ENCODE measurements at regions not wholly inside any gene's neighbourhood (a gene's known extent, or its start where the extent isn't known, plus 50 kb on each side); places are given as distances from the start of the nearest gene placed in this dataset.

GRCh38 chr14:96727980-96728717 is 69.0 kb upstream of the VRK1 start:
- CTCF ChIA-PET, result interaction anchor here (0.5 kb wide), 1 partner anchor 28 kb away, joined by 5 read pairs; no protein-coding TSS in a partner anchor
- TF ChIP-seq, protein P1, sequence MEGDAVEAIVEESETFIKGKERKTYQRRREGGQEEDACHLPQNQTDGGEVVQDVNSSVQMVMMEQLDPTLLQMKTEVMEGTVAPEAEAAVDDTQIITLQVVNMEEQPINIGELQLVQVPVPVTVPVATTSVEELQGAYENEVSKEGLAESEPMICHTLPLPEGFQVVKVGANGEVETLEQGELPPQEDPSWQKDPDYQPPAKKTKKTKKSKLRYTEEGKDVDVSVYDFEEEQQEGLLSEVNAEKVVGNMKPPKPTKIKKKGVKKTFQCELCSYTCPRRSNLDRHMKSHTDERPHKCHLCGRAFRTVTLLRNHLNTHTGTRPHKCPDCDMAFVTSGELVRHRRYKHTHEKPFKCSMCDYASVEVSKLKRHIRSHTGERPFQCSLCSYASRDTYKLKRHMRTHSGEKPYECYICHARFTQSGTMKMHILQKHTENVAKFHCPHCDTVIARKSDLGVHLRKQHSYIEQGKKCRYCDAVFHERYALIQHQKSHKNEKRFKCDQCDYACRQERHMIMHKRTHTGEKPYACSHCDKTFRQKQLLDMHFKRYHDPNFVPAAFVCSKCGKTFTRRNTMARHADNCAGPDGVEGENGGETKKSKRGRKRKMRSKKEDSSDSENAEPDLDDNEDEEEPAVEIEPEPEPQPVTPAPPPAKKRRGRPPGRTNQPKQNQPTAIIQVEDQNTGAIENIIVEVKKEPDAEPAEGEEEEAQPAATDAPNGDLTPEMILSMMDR (IDR thresholded peaks at IDR 0.05; ENCODE audit: unreplicated experiment), result no peak
- Mint-ChIP-seq H3K9me3 (ENCODE audit: low read depth, unreplicated experiment) (no peaks in the 10 kb centered on the region), H3K27me3 (ENCODE audit: unreplicated experiment) (peaks cover 77% of the 10 kb centered on the region), H3K4me1 (ENCODE audit: low read depth, unreplicated experiment) (no peaks in the 10 kb centered on the region), H3K36me3 (ENCODE audit: insufficient read depth, unreplicated experiment) (no peaks in the 10 kb centered on the region), H3K4me3 (ENCODE audit: low read depth, unreplicated experiment) (no peak overlapping the region), H3K27ac (ENCODE audit: unreplicated experiment) (no peak overlapping the region)
- BruUV-seq (replicated peaks), result no TSS peak
- no peak for DNase-seq
- intact Hi-C loops (cut with micrococcal nuclease; ENCODE audit: unreplicated experiment), result no loop called here

GRCh38 chr14:96729889-96730288 is 67.3 kb upstream of the VRK1 start:
- no peak overlapping the region for H3K4me3 Mint-ChIP-seq (ENCODE audit: low read depth, unreplicated experiment)
- H3K4me1 Mint-ChIP-seq (ENCODE audit: low read depth, unreplicated experiment), result no peaks in the 10 kb centered on the region
- BruUV-seq (replicated peaks), result no TSS peak
- TF ChIP-seq, protein P1 (IDR thresholded peaks at IDR 0.05; ENCODE audit: unreplicated experiment), result no peak
- CTCF ChIA-PET, result no interaction called here
- no peaks in the 10 kb centered on the region for H3K36me3 Mint-ChIP-seq (ENCODE audit: insufficient read depth, unreplicated experiment)
- H3K27me3 Mint-ChIP-seq (ENCODE audit: unreplicated experiment), result peaks cover 84% of the 10 kb centered on the region
- H3K9me3 Mint-ChIP-seq (ENCODE audit: low read depth, unreplicated experiment), result no peaks in the 10 kb centered on the region
- intact Hi-C loops (cut with micrococcal nuclease; ENCODE audit: unreplicated experiment), result no loop called here
- DNase-seq, result no peak
- H3K27ac Mint-ChIP-seq (ENCODE audit: unreplicated experiment), result no peak overlapping the region

DNA sequence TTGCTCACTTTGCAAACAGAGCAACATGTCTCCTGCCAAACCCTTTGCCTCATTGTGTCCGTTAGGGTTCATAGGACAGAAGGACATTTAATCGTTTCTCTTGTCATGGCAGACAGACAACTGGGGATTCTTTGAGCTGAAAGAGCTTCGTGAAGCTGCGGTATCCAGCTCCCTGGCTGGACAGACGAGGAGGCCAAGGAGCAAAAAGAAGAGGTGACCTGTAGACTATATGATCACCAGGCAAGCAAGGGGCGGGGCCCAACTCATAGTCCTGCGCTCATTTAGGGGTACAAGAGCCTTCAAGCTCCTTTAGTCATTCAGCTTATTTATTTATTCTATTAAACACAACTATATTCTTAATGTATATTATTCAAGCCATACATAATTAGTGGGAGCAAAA is 66.8 kb upstream of the VRK1 start:
- Mint-ChIP-seq H3K4me3 (ENCODE audit: low read depth, unreplicated experiment) (no peak overlapping the region), H3K36me3 (ENCODE audit: insufficient read depth, unreplicated experiment) (no peaks in the 10 kb centered on the region), H3K27ac (ENCODE audit: unreplicated experiment) (no peak overlapping the region), H3K9me3 (ENCODE audit: low read depth, unreplicated experiment) (no peaks in the 10 kb centered on the region), H3K27me3 (ENCODE audit: unreplicated experiment) (peaks cover 84% of the 10 kb centered on the region), H3K4me1 (ENCODE audit: low read depth, unreplicated experiment) (no peaks in the 10 kb centered on the region)
- no TSS peak for BruUV-seq (replicated peaks)
- TF ChIP-seq, protein P1 (IDR thresholded peaks at IDR 0.05; ENCODE audit: unreplicated experiment), result no peak
- intact Hi-C loops (cut with micrococcal nuclease; ENCODE audit: unreplicated experiment), result no loop called here
- DNase-seq, result no peak
- CTCF ChIA-PET, result no interaction called here

DNA sequence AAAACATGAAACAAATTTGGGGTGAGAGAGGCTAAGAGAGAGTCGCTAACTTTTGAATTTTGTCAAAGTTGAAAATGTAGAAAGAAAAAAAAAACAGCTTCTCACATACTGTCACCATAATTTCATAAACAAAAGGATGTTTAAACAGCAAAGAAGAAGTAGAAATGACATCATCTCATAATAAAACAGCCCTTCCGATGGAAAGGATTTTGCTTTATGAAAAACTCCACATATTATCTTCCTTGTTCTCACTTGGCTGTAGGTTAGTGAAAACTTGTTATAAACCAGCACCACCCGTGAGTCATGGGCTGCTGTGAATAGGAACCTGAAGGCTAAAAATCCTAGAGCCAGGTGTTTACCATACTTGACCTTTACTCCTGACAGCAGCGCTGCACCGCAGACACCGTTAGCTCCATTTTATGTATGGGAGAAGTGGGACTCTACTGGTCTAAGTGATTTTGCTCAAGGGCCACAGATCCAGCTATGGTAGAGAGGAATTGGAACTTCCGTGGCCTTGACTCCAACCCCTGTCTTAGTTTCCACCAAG is 63.0 kb upstream of the VRK1 start:
- CTCF ChIA-PET, result no interaction called here
- BruUV-seq (replicated peaks), result no TSS peak
- intact Hi-C loops (cut with micrococcal nuclease; ENCODE audit: unreplicated experiment), result no loop called here

More for the DNA sequence above, 63.0 kb upstream of the VRK1 start:
- no peak overlapping the region for H3K27ac Mint-ChIP-seq (ENCODE audit: unreplicated experiment)
- no peak overlapping the region for H3K4me3 Mint-ChIP-seq (ENCODE audit: low read depth, unreplicated experiment)
- no peaks in the 10 kb centered on the region for H3K4me1 Mint-ChIP-seq (ENCODE audit: low read depth, unreplicated experiment)
- H3K36me3 Mint-ChIP-seq (ENCODE audit: insufficient read depth, unreplicated experiment), result no peaks in the 10 kb centered on the region
- TF ChIP-seq, protein P1 (IDR thresholded peaks at IDR 0.05; ENCODE audit: unreplicated experiment), result no peak
- H3K27me3 Mint-ChIP-seq (ENCODE audit: unreplicated experiment), result peaks cover 90% of the 10 kb centered on the region
- no peaks in the 10 kb centered on the region for H3K9me3 Mint-ChIP-seq (ENCODE audit: low read depth, unreplicated experiment)
- no peak for DNase-seq

All from Calu3 (cell line).